HEK293 (cell line): ENCODE measurements at regions not wholly inside any gene's neighbourhood (a gene's known extent, or its start where the extent isn't known, plus 50 kb on each side); places are given as distances from the start of the nearest gene placed in this dataset.

ENCODE experiments used
- CTCF ChIP-seq: fragments of 450-650 bp; formaldehyde crosslinking; IDR thresholded peaks from 2 replicates; pipeline ENCODE4 v1.5.1; 2016; ENCODE audit warnings: missing biosample characterization, missing genetic modification characterization
- GFI1B ChIP-seq: fragments of 450-650 bp; formaldehyde crosslinking; IDR thresholded peaks from 2 replicates; pipeline ENCODE4 v1.5.1; 2016; ENCODE audit warnings: missing biosample characterization, missing genetic modification characterization
- PBX3 ChIP-seq: sonication (generic); formaldehyde crosslinking; IDR thresholded peaks from 2 replicates; pipeline ENCODE4 v1.8.1; 2022; ENCODE audit warnings: mild to moderate bottlenecking, moderate library complexity, missing genetic modification reagents
- RBAK ChIP-seq: fragments of 450-650 bp; formaldehyde crosslinking; IDR thresholded peaks from 2 replicates; pipeline ENCODE4 v1.5.1; 2016; ENCODE audit warnings: missing biosample characterization, missing genetic modification characterization
- SP2 ChIP-seq: fragments of 450-650 bp; formaldehyde crosslinking; IDR thresholded peaks from 2 replicates; pipeline ENCODE4 v1.5.1; 2016; ENCODE audit warnings: missing biosample characterization, missing genetic modification characterization
- SP3 ChIP-seq: fragments of 450-650 bp; formaldehyde crosslinking; IDR thresholded peaks from 2 replicates; pipeline ENCODE4 v1.5.1; 2016; ENCODE audit warnings: missing biosample characterization, missing genetic modification characterization
- YY1 ChIP-seq: fragments of 450-650 bp; formaldehyde crosslinking; IDR thresholded peaks from 2 replicates; pipeline ENCODE4 v1.5.1; 2018; ENCODE audit warnings: missing biosample characterization, missing genetic modification characterization
- ZBTB17 ChIP-seq: fragments of 450-650 bp; formaldehyde crosslinking; IDR thresholded peaks from 2 replicates; pipeline ENCODE4 v1.5.1; 2016; ENCODE audit warnings: missing biosample characterization, missing genetic modification characterization

DNA sequence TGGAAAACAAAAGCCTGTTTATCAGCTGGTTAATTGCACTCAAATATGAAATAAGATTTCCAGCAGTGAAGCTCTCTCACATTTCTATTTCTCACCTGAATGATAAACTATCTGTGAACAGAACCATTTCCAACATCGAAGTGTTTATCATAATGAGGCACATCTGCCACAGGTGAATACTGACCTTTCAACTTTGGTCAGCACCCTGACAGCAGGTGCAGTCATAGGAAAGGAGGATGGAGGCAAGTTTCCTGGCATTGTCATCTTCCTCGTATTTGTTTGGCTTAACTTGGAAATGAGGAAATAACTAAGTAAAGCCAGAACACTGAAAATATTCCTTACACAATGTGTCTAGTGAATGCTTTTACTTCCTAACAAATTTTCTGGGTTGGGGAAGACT, 716.4 kb downstream of the NR2F1-AS1 start:
- TF ChIP-seq CTCF (tag by site-specific recombination) (no peak), PBX3 (CRISPR knock-in tag) (no peak), ZBTB17 (tag by site-specific recombination) (no peak), SP3 (no peak), YY1 (tag by site-specific recombination) (no peak), GFI1B (tag by site-specific recombination) (no peak), RBAK (tag by site-specific recombination) (no peak), SP2 (tag by site-specific recombination) (no peak)
